Thyroid gland (tissue), 4 donors: ENCODE measurements at regions not wholly inside any gene's neighbourhood (a gene's known extent, or its start where the extent isn't known, plus 50 kb on each side); places are given as distances from the start of the nearest gene placed in this dataset.

Experiments used
- DNase-seq, 2 donors: peaks; one replicate each; pipeline ENCODE4 v3.0.0-alpha.2; 2019
- H3K27ac ChIP-seq, 3 donors: fragments of 200-600 bp; sonication (generic); 1 replicate in 2 of 3; 2 replicates in 1 of 3; pipeline ENCODE4 v1.5.1; 2016 to 2019; ENCODE audit warnings: mild to moderate bottlenecking in 1 of 3, moderate library complexity in 1 of 3
- H3K27me3 ChIP-seq: fragments of 200-600 bp; sonication (generic); one replicate; pipeline ENCODE4 v1.5.1; 2019
- H3K36me3 ChIP-seq, 2 donors: fragments of 200-600 bp; sonication (generic); one replicate each; pipeline ENCODE4 v1.5.1; 2016 to 2019
- H3K4me1 ChIP-seq, 2 donors: fragments of 200-600 bp; sonication (generic); one replicate each; pipeline ENCODE4 v1.5.1; 2017 to 2019
- H3K4me3 ChIP-seq, 3 donors: fragments of 200-600 bp; sonication (generic); replicated peaks in 1 of 3; 1 replicate in 2 of 3; 2 replicates in 1 of 3; pipeline ENCODE4 v1.5.1; 2016; ENCODE audit warnings: mild to moderate bottlenecking in 1 of 3
- H3K9me3 ChIP-seq: fragments of 200-600 bp; sonication (generic); one replicate; pipeline ENCODE4 v1.5.1; 2017
- CTCF ChIP-seq, 6 experiments: fragments of 200-600 bp in 3 of 6; fragments of 450-650 bp in 3 of 6; sonication (generic) in 3 of 6; IDR thresholded peaks; one replicate each; pipeline ENCODE4 v1.5.1; 2016 to 2019; ENCODE audit warnings: antibody characterized with exemption in 6 of 6, mild to moderate bottlenecking in 2 of 6, inconsistent platforms in 1 of 6, moderate library complexity in 1 of 6
- POLR2A ChIP-seq, 2 donors: fragments of 450-650 bp; IDR thresholded peaks; one replicate each; pipeline ENCODE4 v1.6.1; 2017; ENCODE audit warnings: antibody characterized with exemption in 2 of 2, mild to moderate bottlenecking in 2 of 2, moderate library complexity in 1 of 2
- WGBS, 2 donors: methylation state at CpG; one replicate each; pipeline ENCODE4 v1.1.5; 2017; 5-methylcytosine and 5-hydroxymethylcytosine counted together
- intact Hi-C: fragments of 100-400 bp; cut with DNase I; formaldehyde crosslinking; loops from one replicate; pipeline ENCODE4 v1.15.1; 2023

- H3K27me3 ChIP-seq = no peaks in the 10 kb centered on the region
- no peak overlapping the region for H3K4me3 ChIP-seq
- intact Hi-C loops = no loop called here
- 96 to 97% methylated on average over 1 of the region's 1 CpG for WGBS, 2 donors
- no peak for DNase-seq
- no peaks in the 10 kb centered on the region for H3K4me1 ChIP-seq
- no peak for TF ChIP-seq CTCF (IDR thresholded peaks at IDR 0.05)
- TF ChIP-seq POLR2A (IDR thresholded peaks at IDR 0.05) = no peak
- H3K9me3 ChIP-seq = no peaks in the 10 kb centered on the region
- H3K36me3 ChIP-seq = no peaks in the 10 kb centered on the region
- no peak overlapping the region for H3K27ac ChIP-seq
Observed at GRCh38 chr9:108043585-108043984, 554.0 kb upstream of the KLF4 start.

DNA sequence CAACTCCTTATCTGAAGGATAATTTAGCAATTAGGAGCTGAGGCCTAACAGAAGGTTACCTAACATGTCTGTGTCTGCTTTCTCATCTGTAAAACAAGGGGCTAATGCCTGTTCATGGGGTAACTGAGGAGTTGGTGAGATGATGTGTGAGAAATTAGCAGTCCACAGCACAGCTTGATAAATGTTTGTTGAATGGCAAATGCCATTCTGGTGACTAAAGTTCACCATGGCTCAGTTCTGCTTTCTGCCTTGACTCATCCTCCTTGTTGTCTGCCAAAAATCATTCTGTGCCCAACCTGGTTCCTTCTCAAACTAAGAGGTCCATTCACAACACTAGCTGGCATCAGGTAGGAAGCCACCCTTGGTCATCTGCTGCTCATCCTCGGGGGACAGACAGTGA is 552.0 kb upstream of the KLF4 start:
- no peak for TF ChIP-seq CTCF (IDR thresholded peaks at IDR 0.05)
- TF ChIP-seq POLR2A (IDR thresholded peaks at IDR 0.05) = no peak
- Histone ChIP-seq H3K4me3 (no peak overlapping the region), H3K4me1 (no peaks in the 10 kb centered on the region), H3K27me3 (no peaks in the 10 kb centered on the region), H3K27ac (no peak overlapping the region), H3K9me3 (no peaks in the 10 kb centered on the region), H3K36me3 (no peaks in the 10 kb centered on the region)
- no peak for DNase-seq
- intact Hi-C loops = no loop called here
- WGBS, 2 donors = 67 to 82% methylated on average over 1 of the region's 1 CpG

DNA sequence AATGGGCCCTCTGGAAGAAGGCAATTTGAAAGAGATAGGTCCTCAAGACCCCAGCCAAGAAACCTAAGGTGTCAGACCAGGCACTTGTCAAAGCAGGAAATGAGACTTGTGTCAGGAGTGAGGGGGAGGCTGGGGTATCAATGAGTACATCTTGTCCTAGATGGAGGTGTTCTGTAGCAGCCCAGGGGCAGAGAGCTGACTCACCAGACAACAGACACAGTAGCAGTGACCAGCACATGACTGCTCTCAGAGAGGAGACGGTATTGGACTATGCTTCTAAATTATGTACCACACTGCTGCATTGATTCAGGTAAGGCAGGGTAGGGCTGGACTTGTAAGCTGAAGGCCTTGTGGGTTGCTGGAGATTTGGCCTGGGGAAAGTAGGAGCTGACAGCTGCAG is 551.2 kb upstream of the KLF4 start:
- intact Hi-C loops = no loop called here
- Histone ChIP-seq H3K36me3 (no peaks in the 10 kb centered on the region), H3K27ac (no peak overlapping the region), H3K4me3 (no peak overlapping the region), H3K4me1 (no peaks in the 10 kb centered on the region), H3K9me3 (no peaks in the 10 kb centered on the region), H3K27me3 (no peaks in the 10 kb centered on the region)
- WGBS, 2 donors = 93 to 100% methylated on average over 1 of the region's 1 CpG
- DNase-seq = no peak
- TF ChIP-seq POLR2A (IDR thresholded peaks at IDR 0.05) (no peak), CTCF (IDR thresholded peaks at IDR 0.05) (no peak)

- Histone ChIP-seq H3K4me1 (no peaks in the 10 kb centered on the region), H3K27ac (no peak overlapping the region), H3K4me3 (no peak overlapping the region), H3K9me3 (no peaks in the 10 kb centered on the region), H3K27me3 (no peaks in the 10 kb centered on the region), H3K36me3 (no peaks in the 10 kb centered on the region)
- WGBS, 2 donors = 100% methylated on average over 1 of the region's 1 CpG
- DNase-seq = no peak
- intact Hi-C loops = no loop called here
- TF ChIP-seq POLR2A (IDR thresholded peaks at IDR 0.05) (no peak), CTCF (IDR thresholded peaks at IDR 0.05) (no peak)
Observed at GRCh38 chr9:108039493-108039892, 549.9 kb upstream of the KLF4 start.

DNA sequence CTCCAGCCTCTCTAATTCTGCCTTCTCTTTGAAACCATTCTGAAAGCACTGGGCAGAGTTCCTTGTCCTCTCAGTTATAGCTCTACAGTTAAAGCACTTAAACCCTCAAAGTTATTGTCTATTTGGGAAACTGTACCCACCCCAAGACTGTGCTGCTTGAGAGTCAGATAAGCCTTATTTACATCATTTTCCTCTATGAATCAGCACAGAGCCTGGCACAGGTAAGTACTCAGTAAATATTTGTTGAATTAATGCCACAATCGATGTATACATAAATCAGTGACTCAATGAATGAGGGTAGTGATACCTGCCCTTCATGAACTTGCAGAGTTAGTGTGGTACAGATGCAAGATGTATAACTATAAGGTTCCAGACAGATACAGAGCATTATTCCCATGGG is 549.4 kb upstream of the KLF4 start:
- H3K36me3 ChIP-seq = no peaks in the 10 kb centered on the region
- no peak overlapping the region for H3K27ac ChIP-seq
- intact Hi-C loops = no loop called here
- WGBS, 2 donors = 86 to 91% methylated on average over 1 of the region's 1 CpG
- DNase-seq = no peak
- H3K27me3 ChIP-seq = no peaks in the 10 kb centered on the region
- H3K4me3 ChIP-seq = no peak overlapping the region
- no peaks in the 10 kb centered on the region for H3K9me3 ChIP-seq
- no peak for TF ChIP-seq CTCF (IDR thresholded peaks at IDR 0.05)
- TF ChIP-seq POLR2A (IDR thresholded peaks at IDR 0.05) = no peak
- no peaks in the 10 kb centered on the region for H3K4me1 ChIP-seq
